Lower leg skin (tissue), 4 donors: ENCODE measurements at regions not wholly inside any gene's neighbourhood (a gene's known extent, or its start where the extent isn't known, plus 50 kb on each side); places are given as distances from the start of the nearest gene placed in this dataset.
"Not testable (repeated sequence)": the region's sequence is repeated elsewhere in the genome, so short reads cannot be mapped to it uniquely, and the experiment has no call there.

Source experiments
- DNase-seq, 2 donors: peaks; one replicate each; pipeline ENCODE4 v3.0.0-alpha.2; 2019; ENCODE audit warnings: low spot score in 2 of 2
- H3K4me3 ChIP-seq: fragments of 200-600 bp; sonication (generic); 2 replicates; pipeline ENCODE4 v1.5.1; 2017; ENCODE audit warnings: mild to moderate bottlenecking, low read depth; ENCODE audit not compliant: poor library complexity, severe bottlenecking
- POLR2A ChIP-seq, 2 donors: fragments of 450-650 bp; IDR thresholded peaks; one replicate each; pipeline ENCODE4 v1.6.1; 2016 to 2017; ENCODE audit warnings: antibody characterized with exemption in 2 of 2, mild to moderate bottlenecking in 1 of 2, moderate library complexity in 1 of 2
- WGBS, 2 donors: methylation state at CpG; one replicate each; pipeline ENCODE4 v1.1.5; 2018; 5-methylcytosine and 5-hydroxymethylcytosine counted together
- intact Hi-C: fragments of 100-400 bp; cut with DNase I; formaldehyde crosslinking; loops from one replicate; pipeline ENCODE4 v1.15.0; 2023; ENCODE audit warnings: low total_unique reads
- TF ChIP-seq, protein P1 (sequence below), 3 donors: fragments of 450-650 bp; IDR thresholded peaks; one replicate each; pipeline ENCODE4 v1.5.1; 2016; ENCODE audit warnings: antibody characterized with exemption in 3 of 3, mild to moderate bottlenecking in 3 of 3, moderate library complexity in 2 of 3

DNA sequence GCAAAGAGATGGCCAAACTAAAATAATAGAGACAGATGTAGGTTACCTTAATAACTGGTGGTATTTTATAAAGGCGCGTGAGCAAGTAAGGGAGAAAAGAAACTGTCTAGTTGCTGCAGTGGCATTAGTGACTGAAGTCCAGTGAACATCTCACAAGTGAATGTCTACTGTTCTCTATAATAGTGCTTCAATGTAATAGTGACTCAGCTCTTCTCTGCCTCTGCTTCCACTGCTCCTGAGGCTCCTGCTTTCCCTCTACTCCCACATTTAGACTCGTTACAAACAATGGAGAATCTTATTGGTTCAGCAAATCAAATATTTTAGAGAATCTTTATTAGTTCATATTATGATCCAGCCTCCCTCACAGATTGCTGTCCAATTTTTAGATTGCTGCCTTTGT lies 779.1 kb upstream of the HTR2C start:
- TF ChIP-seq, protein P1, sequence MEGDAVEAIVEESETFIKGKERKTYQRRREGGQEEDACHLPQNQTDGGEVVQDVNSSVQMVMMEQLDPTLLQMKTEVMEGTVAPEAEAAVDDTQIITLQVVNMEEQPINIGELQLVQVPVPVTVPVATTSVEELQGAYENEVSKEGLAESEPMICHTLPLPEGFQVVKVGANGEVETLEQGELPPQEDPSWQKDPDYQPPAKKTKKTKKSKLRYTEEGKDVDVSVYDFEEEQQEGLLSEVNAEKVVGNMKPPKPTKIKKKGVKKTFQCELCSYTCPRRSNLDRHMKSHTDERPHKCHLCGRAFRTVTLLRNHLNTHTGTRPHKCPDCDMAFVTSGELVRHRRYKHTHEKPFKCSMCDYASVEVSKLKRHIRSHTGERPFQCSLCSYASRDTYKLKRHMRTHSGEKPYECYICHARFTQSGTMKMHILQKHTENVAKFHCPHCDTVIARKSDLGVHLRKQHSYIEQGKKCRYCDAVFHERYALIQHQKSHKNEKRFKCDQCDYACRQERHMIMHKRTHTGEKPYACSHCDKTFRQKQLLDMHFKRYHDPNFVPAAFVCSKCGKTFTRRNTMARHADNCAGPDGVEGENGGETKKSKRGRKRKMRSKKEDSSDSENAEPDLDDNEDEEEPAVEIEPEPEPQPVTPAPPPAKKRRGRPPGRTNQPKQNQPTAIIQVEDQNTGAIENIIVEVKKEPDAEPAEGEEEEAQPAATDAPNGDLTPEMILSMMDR (IDR thresholded peaks at IDR 0.05), result no peak
- no peak for TF ChIP-seq POLR2A (IDR thresholded peaks at IDR 0.05)
- WGBS, 2 donors, result 74 to 87% methylated on average over 3 of the region's 3 CpGs
- intact Hi-C loops, result loop anchor here (5.0 kb wide), 1 partner anchor 98 kb away; no protein-coding TSS in a partner anchor
- H3K4me3 ChIP-seq, result no peak overlapping the region
- DNase-seq, result no peak

DNA sequence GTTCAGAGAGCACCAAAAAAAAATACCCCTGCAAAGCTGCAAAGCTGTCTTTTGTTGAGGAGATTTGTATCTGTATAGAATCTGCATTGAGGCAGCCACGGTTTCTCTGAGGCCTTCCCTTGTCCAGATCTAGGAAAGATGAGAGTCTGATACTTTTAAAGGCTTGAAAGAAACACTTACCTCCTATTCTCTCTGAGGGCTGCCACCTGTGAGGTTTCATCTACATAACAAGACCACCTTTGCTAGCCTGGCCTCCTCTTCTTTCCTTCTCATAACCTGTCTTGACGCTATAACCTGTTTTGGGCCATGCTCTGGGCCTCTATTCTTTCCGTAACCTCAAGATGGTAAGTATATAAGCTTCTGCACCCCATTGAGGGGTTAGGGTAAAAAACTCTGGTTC lies 779.6 kb upstream of the HTR2C start:
- 57 to 84% methylated on average over 3 of the region's 3 CpGs for WGBS, 2 donors
- no peak for DNase-seq
- no peak for TF ChIP-seq POLR2A (IDR thresholded peaks at IDR 0.05)
- TF ChIP-seq, protein P1 (IDR thresholded peaks at IDR 0.05), result no peak
- intact Hi-C loops, result loop anchor here (5.0 kb wide), 1 partner anchor 97 kb away; no protein-coding TSS in a partner anchor
- H3K4me3 ChIP-seq, result no peak overlapping the region

DNA sequence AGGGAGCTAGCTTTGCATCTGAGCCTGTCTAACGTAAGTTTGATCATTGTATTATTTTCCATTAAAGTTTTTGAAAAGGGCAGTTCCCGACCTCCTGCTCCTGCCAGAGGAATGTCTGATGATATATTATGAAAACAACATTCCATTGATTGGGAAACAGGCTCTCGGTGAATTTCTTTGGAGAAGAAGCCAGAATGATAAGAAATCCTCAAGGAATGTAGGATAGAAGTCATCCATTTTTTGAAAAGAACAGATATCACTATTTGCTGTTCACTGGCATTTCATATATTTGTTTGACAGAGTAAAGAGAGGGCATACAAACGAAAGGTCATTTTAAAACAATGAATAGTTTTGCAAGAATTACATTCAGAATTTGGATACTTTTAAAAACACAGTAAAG lies 781.0 kb upstream of the HTR2C start:
- H3K4me3 ChIP-seq, result no peak overlapping the region
- WGBS, 2 donors, result 36 to 38% methylated on average over 4 of the region's 4 CpGs
- TF ChIP-seq, protein P1 (IDR thresholded peaks at IDR 0.05), result no peak
- TF ChIP-seq POLR2A (IDR thresholded peaks at IDR 0.05), result no peak
- no peak for DNase-seq
- intact Hi-C loops, result loop anchor here (5.0 kb wide), 1 partner anchor 96 kb away; no protein-coding TSS in a partner anchor

DNA sequence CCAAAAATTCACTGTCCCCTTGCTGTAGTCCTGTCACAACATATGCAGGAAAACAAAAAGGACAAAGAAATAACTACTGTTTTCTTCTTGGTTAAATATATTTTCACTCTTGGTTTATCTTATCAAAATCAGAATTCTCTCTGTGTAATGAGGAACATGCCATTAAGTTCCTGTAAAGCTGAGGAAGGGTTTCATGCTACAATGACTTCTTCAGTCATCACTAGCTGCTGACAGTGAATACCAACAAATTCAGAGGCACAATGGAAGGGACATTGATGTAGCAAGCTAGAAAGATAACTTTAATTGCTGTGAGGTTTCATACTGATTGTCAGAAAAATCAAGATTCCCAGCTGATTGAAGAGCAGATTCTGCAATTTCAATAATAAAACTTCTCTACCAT lies 782.9 kb upstream of the HTR2C start:
- no peak for TF ChIP-seq POLR2A (IDR thresholded peaks at IDR 0.05)
- TF ChIP-seq, protein P1 (IDR thresholded peaks at IDR 0.05), result no peak
- intact Hi-C loops, result loop anchor here (5.0 kb wide), 1 partner anchor 94 kb away; no protein-coding TSS in a partner anchor
- DNase-seq, result no peak
- H3K4me3 ChIP-seq, result no peak overlapping the region

DNA sequence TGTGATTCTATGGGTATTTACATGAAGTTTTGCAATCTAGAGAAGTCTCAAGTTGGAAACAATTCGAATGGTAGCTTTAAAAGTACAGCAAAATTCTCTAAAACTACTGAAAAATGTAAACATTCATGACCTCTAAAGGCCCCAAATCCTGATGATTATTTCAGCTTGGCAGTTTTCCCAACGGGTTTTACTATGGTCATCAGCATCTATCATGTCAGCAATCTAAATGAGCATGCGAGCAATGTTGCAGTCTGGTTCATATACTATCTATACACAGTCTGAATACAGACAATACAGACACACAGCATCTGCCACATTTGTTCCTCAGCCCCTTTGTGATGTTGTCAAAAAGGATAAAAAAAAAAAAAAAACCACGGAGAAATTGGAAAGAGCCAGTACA lies 790.3 kb upstream of the HTR2C start:
- DNase-seq, result no peak
- 57 to 73% methylated on average over 4 of the region's 4 CpGs for WGBS, 2 donors
- no peak overlapping the region for H3K4me3 ChIP-seq
- no peak for TF ChIP-seq POLR2A (IDR thresholded peaks at IDR 0.05)
- TF ChIP-seq, protein P1 (IDR thresholded peaks at IDR 0.05), result no peak
- intact Hi-C loops, result no loop called here

DNA sequence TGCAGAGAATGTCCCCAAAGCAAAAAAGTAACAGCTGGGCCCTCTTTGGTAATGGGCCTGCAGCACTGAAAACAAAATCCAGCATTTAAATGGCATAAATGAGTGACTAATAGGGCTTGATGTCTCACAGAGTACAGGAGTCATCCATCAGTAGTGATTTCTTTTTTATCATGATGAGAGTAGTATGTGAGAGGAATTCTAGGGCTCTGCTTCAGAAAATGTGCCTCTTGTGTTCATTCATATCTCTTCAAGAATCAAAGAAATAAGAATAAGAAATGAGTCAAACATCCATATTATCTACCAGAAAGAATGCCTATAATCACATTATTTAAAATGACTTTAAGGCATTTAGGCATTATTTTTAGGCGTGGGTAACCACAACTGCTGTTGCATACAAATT lies 792.9 kb upstream of the HTR2C start:
- WGBS, 2 donors, result 50 to 83% methylated on average over 1 of the region's 1 CpG
- intact Hi-C loops, result no loop called here
- no peak for TF ChIP-seq POLR2A (IDR thresholded peaks at IDR 0.05)
- TF ChIP-seq, protein P1 (IDR thresholded peaks at IDR 0.05), result no peak
- no peak overlapping the region for H3K4me3 ChIP-seq
- DNase-seq, result no peak

DNA sequence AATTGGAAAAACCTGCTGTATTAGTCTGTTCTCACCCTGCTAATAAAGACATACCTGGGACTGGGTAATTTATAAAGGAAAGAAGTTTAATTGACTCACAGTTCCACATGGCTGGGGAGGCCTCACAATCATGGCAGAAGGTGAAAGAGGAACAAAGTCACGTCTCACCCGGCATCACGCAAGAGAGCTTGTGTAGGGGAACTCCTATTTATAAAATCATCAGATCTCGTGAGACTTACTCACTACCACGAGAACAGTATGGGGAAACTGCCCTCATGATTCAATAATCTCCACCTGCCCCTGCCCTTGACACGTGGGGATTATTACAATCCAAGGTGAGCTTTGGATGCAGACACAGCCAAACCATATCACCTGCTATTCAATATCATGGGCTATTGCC lies 799.1 kb upstream of the HTR2C start:
- H3K4me3 ChIP-seq, DNase-seq, intact Hi-C loops: not testable (repeated sequence)
- WGBS, 2 donors, result 52 to 76% methylated on average over 6 of the region's 6 CpGs
